GM12878 (cell line): ENCODE measurements at regions not wholly inside any gene's neighbourhood (a gene's known extent, or its start where the extent isn't known, plus 50 kb on each side); places are given as distances from the start of the nearest gene placed in this dataset.

Experiments
- ATAC-seq: fragments of 200-7000 bp; cut with Tn5 transposase; 3 replicates; pipeline ENCODE4 v1.9.1; 2020; ENCODE audit warnings: mild to moderate bottlenecking, moderate library complexity
- BruUV-seq: library from RNA; stranded (reverse); fragments of 400-500 nt; replicated peaks from 2 replicates; lab custom pipeline; 2021; lab: Mats Ljungman, UMichigan
- CTCF ChIA-PET: fragments of 300-600 bp; sonication (Branson Sonifier 250); formaldehyde crosslinking; extraction: SDS; loops from one replicate; lab custom pipeline; 2021; ENCODE audit warnings: inconsistent platforms; lab: Yijun Ruan, JAX
- POLR2A ChIA-PET: fragments of 350-600 bp; formaldehyde crosslinking; extraction: SDS; loops from one replicate; lab custom pipeline; 2021; ENCODE audit warnings: inconsistent platforms; lab: Charles Lee
- RAD21 ChIA-PET: fragments of 300-600 bp; sonication (Branson Sonifier 250); formaldehyde crosslinking; loops from one replicate; lab custom pipeline; 2023; ENCODE audit warnings: antibody characterized with exemption; ENCODE audit not compliant: unreplicated experiment; lab: Charles Lee
- SMC1A ChIA-PET: fragments of 300-600 bp; sonication (Branson Sonifier 250); formaldehyde crosslinking; loops from one replicate; lab custom pipeline; 2023; ENCODE audit not compliant: unreplicated experiment, uncharacterized antibody; lab: Charles Lee
- DNase-seq: peaks from one replicate; pipeline ENCODE4 v3.0.0-alpha.2; 2011; ENCODE audit warnings: low read depth, low spot score
- FAIRE-seq: peaks from 3 replicates; lab custom pipeline; 2011; peaks lifted over from hg19 to GRCh38; lab: Jason Lieb, UNC
- H2AFZ ChIP-seq: 2 replicates; pipeline ENCODE4 v1.6.0; 2011; ENCODE audit warnings: low read depth, low read length, control low read depth; ENCODE audit not compliant: control insufficient read depth
- H3K27ac ChIP-seq: 2 replicates; pipeline ENCODE4 v1.5.1; 2011; ENCODE audit warnings: control low read depth; ENCODE audit not compliant: control insufficient read depth, insufficient read depth
- H3K27me3 ChIP-seq, 2 experiments: replicated peaks in 1 of 2; 2 replicates each; pipeline versions ENCODE4 v1.6.0 to v1.6.1; 2011; ENCODE audit warnings: low read length in 1 of 2; ENCODE audit not compliant: control insufficient read depth in 2 of 2, insufficient read depth in 2 of 2
- H3K36me3 ChIP-seq, 2 experiments: 2 replicates each; pipeline ENCODE4 v1.5.1; 2011; ENCODE audit warnings: low read length in 1 of 2; ENCODE audit not compliant: control insufficient read depth in 2 of 2, insufficient read depth in 2 of 2
- H3K4me1 ChIP-seq: 2 replicates; pipeline ENCODE4 v1.6.1; 2011; ENCODE audit warnings: mild to moderate bottlenecking, low read length, moderate library complexity, mixed read lengths; ENCODE audit not compliant: control insufficient read depth, insufficient read depth
- H3K4me2 ChIP-seq: 2 replicates; pipeline ENCODE4 v1.6.0; 2011; ENCODE audit warnings: control low read depth; ENCODE audit not compliant: control insufficient read depth, insufficient read depth
- H3K4me3 ChIP-seq: fragments of 200-600 bp; sonication (generic); 2 replicates; pipeline ENCODE4 v1.5.1; 2016
- H3K79me2 ChIP-seq: 2 replicates; pipeline ENCODE4 v1.6.0; 2011; ENCODE audit warnings: low read length; ENCODE audit not compliant: control insufficient read depth, insufficient read depth
- H3K9ac ChIP-seq: 2 replicates; pipeline ENCODE4 v1.8.0; 2011; ENCODE audit warnings: low read length, control low read depth, mixed read lengths; ENCODE audit not compliant: control insufficient read depth, insufficient read depth
- H3K9me3 ChIP-seq: replicated peaks from 3 replicates; pipeline ENCODE4 v1.5.1; 2011; ENCODE audit warnings: mild to moderate bottlenecking, low read length; ENCODE audit not compliant: control insufficient read depth, insufficient read depth
- H4K20me1 ChIP-seq: 2 replicates; pipeline ENCODE4 v1.6.0; 2011; ENCODE audit not compliant: control insufficient read depth, insufficient read depth
- ATF2 ChIP-seq: IDR thresholded peaks from 2 replicates; pipeline ENCODE4 v1.6.1; 2012; ENCODE audit warnings: low read length, inconsistent platforms
- ATF7 ChIP-seq: fragments of 450-650 bp; IDR thresholded peaks from 2 replicates; pipeline ENCODE4 v1.6.1; 2016; ENCODE audit warnings: low read depth, mild to moderate bottlenecking
- BCL11A ChIP-seq: IDR thresholded peaks from 2 replicates; pipeline ENCODE4 v1.6.1; 2011; ENCODE audit warnings: low read depth, low read length
- CBFB ChIP-seq: IDR thresholded peaks from 2 replicates; pipeline ENCODE4 v1.6.1; 2016; ENCODE audit warnings: antibody characterized with exemption, low read depth
- CBX5 ChIP-seq: sonication (generic); IDR thresholded peaks from 2 replicates; pipeline ENCODE4 v1.6.1; 2016; ENCODE audit warnings: low read depth, moderate library complexity, mild to moderate bottlenecking, inconsistent platforms
- CREB1 ChIP-seq: IDR thresholded peaks from 2 replicates; pipeline ENCODE4 v1.6.1; 2012; ENCODE audit warnings: low read depth, mild to moderate bottlenecking, inconsistent platforms
- CUX1 ChIP-seq: IDR thresholded peaks from 2 replicates; pipeline ENCODE4 v1.6.1; 2012; ENCODE audit warnings: improper control_type of control experiment, low read depth, low read length; ENCODE audit not compliant: insufficient replicate concordance
- HSF1 ChIP-seq: fragments of 150-350 bp; IDR thresholded peaks from 2 replicates; pipeline ENCODE4 v1.6.1; 2014; ENCODE audit warnings: mild to moderate bottlenecking, low read depth, low read length
- NFYA ChIP-seq: IDR thresholded peaks from 2 replicates; pipeline ENCODE4 v1.6.1; 2011; ENCODE audit warnings: low read depth, mild to moderate bottlenecking, low read length, improper control_type of control experiment, borderline replicate concordance
- RCOR1 ChIP-seq: conservative IDR thresholded peaks from 2 replicates; pipeline ENCODE4 v1.6.1; 2012; ENCODE audit warnings: low read depth, low read length, improper control_type of control experiment
- SP1 ChIP-seq: IDR thresholded peaks from one replicate; pipeline ENCODE4 v1.6.1; 2011; ENCODE audit warnings: low read depth, low read length
- SUPT20H ChIP-seq: IDR thresholded peaks from 2 replicates; pipeline ENCODE4 v1.6.1; 2011; ENCODE audit warnings: low read depth, mild to moderate bottlenecking, low read length, moderate library complexity, borderline replicate concordance; ENCODE audit not compliant: control insufficient read depth
- ZNF687 ChIP-seq: fragments of 450-650 bp; IDR thresholded peaks from 2 replicates; pipeline ENCODE4 v1.6.1; 2017; ENCODE audit warnings: mild to moderate bottlenecking, moderate library complexity
- WGBS: methylation state at CpG from one replicate; pipeline ENCODE4 v1.1.6; 2016; ENCODE audit warnings: low lambda C conversion rate; ENCODE audit not compliant: insufficient replicate concordance, insufficient coverage; ENCODE audit errors: missing lambda C conversion rate; 5-methylcytosine and 5-hydroxymethylcytosine counted together
- in situ Hi-C: fragments of 300-500 bp; cut with MboI; formaldehyde crosslinking; loops from 9 replicates; pipeline ENCODE4 v1.14.3; 2018; ENCODE audit warnings: mixed read lengths
- intact Hi-C: fragments of 100-400 bp; cut with micrococcal nuclease; formaldehyde crosslinking; loops from one replicate; pipeline ENCODE4 v1.14.2; 2022; ENCODE audit not compliant: unreplicated experiment

GRCh38 chr1:208449951-208450350 is 205.8 kb upstream of the PLXNA2 start:
- no TSS peak for BruUV-seq
- Histone ChIP-seq H3K36me3 (no peaks in the 10 kb centered on the region), H3K9ac (no peak overlapping the region), H3K79me2 (no peaks in the 10 kb centered on the region), H3K27ac (no peak overlapping the region), H4K20me1 (no peaks in the 10 kb centered on the region), H3K4me3 (no peak overlapping the region), H3K9me3 (no peaks in the 10 kb centered on the region), H3K4me1 (no peaks in the 10 kb centered on the region), H3K4me2 (no peak overlapping the region), H3K27me3 (peaks cover 2 to 7% of the 10 kb centered on the region in 2 experiments; a peak in 1 of 4 replicates), H2AFZ (no peak overlapping the region)
- ChIA-PET RAD21 (no interaction called here), SMC1A (interaction anchor here (1.0 kb wide), 1 partner anchor 96 kb away, joined by 3 read pairs; no protein-coding TSS in a partner anchor), POLR2A (no interaction called here), CTCF (no interaction called here)
- WGBS, result 34% methylated on average over 7 of the region's 7 CpGs
- ATAC-seq (no peak), DNase-seq (no peak), FAIRE-seq (no peak)
- intact Hi-C loops, result no loop called here
- in situ Hi-C loops, result no loop called here
- TF ChIP-seq ATF2 (no peak), BCL11A (no peak), NFYA (no peak), HSF1 (no peak), RCOR1 (no peak), CBX5 (no peak), SP1 (no peak), ZNF687 (no peak), CBFB (no peak), SUPT20H (no peak), CREB1 (no peak), ATF7 (no peak), CUX1 (no peak)
